ENCODE measurements at regions not wholly inside any gene's neighbourhood (a gene's known extent, or its start where the extent isn't known, plus 50 kb on each side); places are given as distances from the start of the nearest gene placed in this dataset.
"Not testable (repeated sequence)": the region's sequence is repeated elsewhere in the genome, so short reads cannot be mapped to it uniquely, and the experiment has no call there.

GRCh38 chr20:47406849-47407682 lies 50.6 kb upstream of the ZMYND8 start:
- DNase-seq (ENCODE audit: low read depth in 3 of 3, low spot score in 2 of 3), result no peak

GRCh38 chr20:47411161-47411560 lies 54.7 kb upstream of the ZMYND8 start:
- no peak for DNase-seq (ENCODE audit: low read depth in 3 of 3, low spot score in 2 of 3)

GRCh38 chr20:47412083-47412482 lies 55.6 kb upstream of the ZMYND8 start:
- no peak for DNase-seq (ENCODE audit: low read depth in 3 of 3, low spot score in 2 of 3)

GRCh38 chr20:47413189-47413588 lies 56.7 kb upstream of the ZMYND8 start:
- DNase-seq (ENCODE audit: low read depth in 3 of 3, low spot score in 2 of 3), result no peak

GRCh38 chr20:47417245-47418068 lies 61.0 kb upstream of the ZMYND8 start:
- no peak for DNase-seq (ENCODE audit: low read depth in 3 of 3, low spot score in 2 of 3)

- DNase-seq (ENCODE audit: low read depth in 3 of 3, low spot score in 2 of 3), result no peak
These were observed 61.7 kb upstream of the ZMYND8 start for GRCh38 chr20:47418069-47418757.

- DNase-seq (ENCODE audit: low read depth in 3 of 3, low spot score in 2 of 3), result no peak
These were observed 63.5 kb upstream of the ZMYND8 start for GRCh38 chr20:47419953-47420514.

GRCh38 chr20:47421076-47421475 lies 64.6 kb upstream of the ZMYND8 start:
- DNase-seq (ENCODE audit: low read depth in 3 of 3, low spot score in 2 of 3), result no peak

GRCh38 chr20:47423586-47423985 lies 67.1 kb upstream of the ZMYND8 start:
- no peak for DNase-seq (ENCODE audit: low read depth in 3 of 3, low spot score in 2 of 3)

GRCh38 chr20:47427067-47427466 lies 70.6 kb upstream of the ZMYND8 start:
- DNase-seq (ENCODE audit: low read depth in 3 of 3, low spot score in 2 of 3), result no peak

GRCh38 chr20:47427746-47428145 lies 71.2 kb upstream of the ZMYND8 start:
- DNase-seq (ENCODE audit: low read depth in 3 of 3, low spot score in 2 of 3), result no peak

GRCh38 chr20:47428164-47428563 lies 71.7 kb upstream of the ZMYND8 start:
- DNase-seq (ENCODE audit: low read depth in 3 of 3, low spot score in 2 of 3), result no peak

- DNase-seq (ENCODE audit: low read depth in 3 of 3, low spot score in 2 of 3), result no peak
These were observed 72.4 kb upstream of the ZMYND8 start for GRCh38 chr20:47428851-47429336.

GRCh38 chr20:47429409-47429808 lies 72.3 kb upstream of the NCOA3 start:
- DNase-seq (ENCODE audit: low read depth in 3 of 3, low spot score in 2 of 3), result no peak

- no peak for DNase-seq (ENCODE audit: low read depth in 3 of 3, low spot score in 2 of 3)
These were observed 70.7 kb upstream of the NCOA3 start for GRCh38 chr20:47430862-47431588.

- DNase-seq (ENCODE audit: low read depth in 3 of 3, low spot score in 2 of 3), result no peak
These were observed 68.9 kb upstream of the NCOA3 start for GRCh38 chr20:47432834-47433210.

GRCh38 chr20:47434128-47434779 lies 67.4 kb upstream of the NCOA3 start:
- DNase-seq (ENCODE audit: low read depth in 3 of 3, low spot score in 2 of 3), result not testable (repeated sequence)

- peak in 1 of 3 donors; percentile 35 for DNase-seq (ENCODE audit: low read depth in 3 of 3, low spot score in 2 of 3)
These were observed 63.0 kb upstream of the NCOA3 start for GRCh38 chr20:47438464-47439381.

All from right renal cortex interstitium (tissue), 3 donors.